ENCODE measurements at regions not wholly inside any gene's neighbourhood (a gene's known extent, or its start where the extent isn't known, plus 50 kb on each side); places are given as distances from the start of the nearest gene placed in this dataset.
"Not testable (repeated sequence)": the region's sequence is repeated elsewhere in the genome, so short reads cannot be mapped to it uniquely, and the experiment has no call there.

DNA sequence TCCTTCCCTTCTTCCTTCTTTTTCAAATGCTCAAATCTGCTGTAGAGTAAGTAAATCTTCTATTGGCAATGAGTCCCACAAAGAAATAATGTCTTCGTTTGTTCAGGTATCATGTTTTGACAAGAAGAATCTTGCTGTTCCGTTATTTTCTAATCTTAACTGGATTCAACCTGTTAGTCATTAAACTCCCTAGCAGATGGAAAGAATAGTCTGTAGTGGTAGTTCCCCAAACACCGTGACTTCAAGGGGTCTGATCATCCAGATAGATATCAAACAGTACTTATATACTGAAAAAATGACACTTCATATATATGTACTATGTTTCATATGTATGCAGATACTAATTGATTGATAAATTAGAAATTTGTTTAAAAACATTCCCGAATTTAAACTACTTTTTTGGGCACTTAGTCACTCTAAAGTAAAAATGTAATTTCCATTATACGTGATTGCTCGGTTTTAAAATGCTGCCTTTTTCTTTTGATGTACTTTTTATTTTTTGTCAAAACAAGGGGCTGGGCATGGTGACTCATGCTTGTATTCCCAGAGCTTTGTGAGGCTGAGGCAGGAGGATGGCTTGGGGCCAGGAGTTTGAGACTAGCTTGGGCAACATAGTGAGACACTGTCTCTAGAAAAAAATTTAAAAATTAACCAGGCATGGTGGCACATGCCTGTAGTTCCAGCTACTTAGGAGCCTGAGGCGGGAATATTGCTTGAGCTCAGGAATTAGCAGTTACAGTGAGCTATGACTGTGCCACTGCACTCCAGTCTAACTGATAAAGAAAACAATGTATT is 335.7 kb upstream of the SNX7 start:
- DNase-seq, result no peak

DNA sequence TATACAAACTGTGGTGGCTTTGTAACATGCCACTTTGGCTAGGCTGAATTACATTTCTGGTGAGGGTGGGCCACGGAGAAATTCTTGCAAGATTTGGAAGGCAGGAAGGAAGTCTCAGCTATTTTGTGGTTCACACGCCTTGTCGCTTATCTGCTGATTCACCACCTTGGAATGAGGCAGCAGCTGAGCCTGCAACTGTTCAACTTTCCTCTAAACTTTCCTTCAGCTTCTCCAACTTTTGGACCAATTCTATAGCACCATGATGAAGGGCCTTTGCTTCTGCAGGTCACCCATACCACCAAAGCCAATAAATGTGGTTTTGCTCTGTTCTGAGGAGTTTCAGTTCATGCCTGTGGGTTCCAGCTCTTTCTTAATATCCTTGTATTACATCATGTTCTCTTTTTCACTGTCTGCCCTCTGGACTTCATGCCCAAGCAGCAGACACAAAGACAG is 337.6 kb upstream of the SNX7 start:
- no peak for DNase-seq

DNA sequence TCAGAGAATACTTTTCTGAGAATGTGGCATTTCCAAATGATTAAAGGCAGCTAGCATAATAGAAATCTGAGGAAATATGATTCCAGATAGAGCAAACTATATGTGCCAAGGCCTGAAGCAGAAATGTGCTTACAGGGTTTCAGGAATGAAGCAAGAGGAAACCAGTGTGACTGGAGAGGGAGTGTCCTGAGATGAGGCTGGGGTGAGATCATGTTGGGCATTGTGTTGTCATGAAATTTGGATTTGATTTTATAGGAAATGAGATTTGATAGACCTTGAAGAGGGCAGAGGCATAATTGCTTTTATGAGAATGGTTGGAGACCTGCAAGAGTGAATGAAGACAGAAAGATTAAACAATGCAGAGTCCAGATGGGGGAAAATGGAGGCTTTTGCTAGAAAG is 338.1 kb upstream of the SNX7 start:
- no peak for DNase-seq

DNA sequence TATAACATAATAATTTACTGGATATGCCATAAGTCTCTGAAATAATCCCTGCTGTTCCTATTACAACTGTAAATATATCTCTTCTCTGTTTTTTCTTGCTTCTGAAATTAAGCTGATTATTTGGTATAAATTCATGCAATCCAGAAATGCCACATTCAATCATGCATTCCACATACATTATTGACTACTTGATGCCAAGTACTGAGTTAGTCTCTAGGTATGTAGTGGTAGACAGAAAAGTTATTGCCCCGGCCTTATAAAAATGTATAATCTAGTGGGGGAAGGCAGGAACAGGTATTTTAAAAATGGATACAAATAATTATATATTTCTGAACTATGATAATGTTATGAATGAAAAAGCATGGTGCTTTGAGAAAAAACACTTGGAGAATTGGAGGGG is 338.6 kb upstream of the SNX7 start:
- no peak for DNase-seq

DNA sequence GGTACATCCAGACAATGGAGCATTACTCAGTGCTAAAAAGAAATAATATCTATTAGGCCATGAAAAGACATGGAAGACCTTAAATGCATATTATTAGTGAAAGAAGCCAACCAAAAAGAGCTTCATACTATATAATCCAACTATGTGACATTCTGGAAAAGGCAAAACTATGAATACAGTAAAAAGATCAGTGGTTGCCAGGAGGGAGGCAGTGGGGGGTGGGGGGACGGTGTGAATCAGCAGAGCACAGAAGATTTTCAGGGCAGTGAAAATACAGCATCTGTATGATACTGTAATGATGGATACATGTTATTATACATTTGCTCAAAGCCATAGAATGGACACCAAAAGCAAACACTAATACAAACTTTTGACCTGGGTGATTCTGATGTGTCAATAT is 339.4 kb upstream of the SNX7 start:
- DNase-seq, result no peak

DNA sequence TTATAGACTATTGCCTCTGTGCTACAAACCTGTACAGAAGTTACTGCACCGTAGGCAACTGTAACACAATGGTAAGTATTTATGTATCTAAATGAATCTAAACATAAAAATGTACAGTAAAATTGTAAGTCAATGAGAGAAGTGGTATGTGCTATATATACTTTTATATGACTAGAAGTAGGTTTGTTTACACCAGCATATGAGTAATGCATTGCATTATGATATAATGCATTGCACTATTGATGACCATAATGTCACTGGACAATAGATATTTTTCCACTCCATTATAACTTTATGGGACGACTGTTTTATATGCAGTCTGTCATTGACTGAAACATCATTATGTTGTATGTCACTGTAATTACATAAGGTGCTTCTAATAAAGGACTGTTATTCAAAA is 340.3 kb upstream of the SNX7 start:
- DNase-seq, result no peak

DNA sequence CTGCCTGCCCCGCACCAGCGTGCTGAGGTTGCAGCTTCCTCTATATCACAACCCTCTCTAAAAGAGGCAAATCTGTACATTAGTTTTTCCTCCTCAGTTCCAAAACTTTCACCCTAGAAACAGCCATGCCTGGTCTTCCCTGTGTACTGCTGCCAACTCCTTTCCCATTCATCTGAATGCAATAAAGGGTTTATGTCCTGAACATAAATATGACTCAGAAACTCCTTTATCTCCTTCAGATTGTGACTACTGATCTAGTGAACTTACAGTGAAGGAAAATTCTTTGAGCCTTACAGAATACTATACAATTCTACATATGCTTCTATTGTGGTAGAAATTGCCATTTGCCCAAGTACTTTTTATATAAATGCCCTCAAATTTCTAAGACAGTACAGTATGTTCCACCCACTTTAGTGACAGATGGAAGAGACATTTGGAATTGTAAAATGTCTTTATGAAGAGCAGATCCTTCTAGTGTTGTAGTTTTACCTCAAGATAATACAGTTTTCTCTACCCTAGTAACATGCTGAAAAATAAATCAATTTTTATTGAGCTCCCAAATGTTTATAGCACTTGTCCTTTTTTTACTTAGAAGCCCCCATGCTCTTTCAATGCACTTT is 345.1 kb upstream of the SNX7 start:
- no peak for DNase-seq

DNA sequence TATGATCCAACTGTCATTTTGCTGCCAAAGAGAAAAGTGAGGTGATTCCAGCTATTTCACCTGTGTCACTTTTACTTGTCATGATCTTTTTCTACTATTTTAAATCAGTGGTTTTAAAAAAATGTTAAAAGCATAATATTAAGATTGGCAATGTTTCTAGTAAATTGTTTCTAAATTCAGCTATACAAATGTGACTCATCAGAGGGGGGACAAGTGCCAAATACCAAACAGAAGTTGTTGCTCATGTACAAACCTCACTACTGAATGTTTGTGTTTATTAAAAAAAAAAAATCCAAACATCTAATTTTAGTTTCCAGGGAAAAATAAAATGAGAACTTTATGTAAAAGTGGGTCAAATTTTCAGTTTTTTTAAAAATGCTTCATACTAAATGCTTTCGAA is 346.2 kb upstream of the SNX7 start:
- no peak for DNase-seq

DNA sequence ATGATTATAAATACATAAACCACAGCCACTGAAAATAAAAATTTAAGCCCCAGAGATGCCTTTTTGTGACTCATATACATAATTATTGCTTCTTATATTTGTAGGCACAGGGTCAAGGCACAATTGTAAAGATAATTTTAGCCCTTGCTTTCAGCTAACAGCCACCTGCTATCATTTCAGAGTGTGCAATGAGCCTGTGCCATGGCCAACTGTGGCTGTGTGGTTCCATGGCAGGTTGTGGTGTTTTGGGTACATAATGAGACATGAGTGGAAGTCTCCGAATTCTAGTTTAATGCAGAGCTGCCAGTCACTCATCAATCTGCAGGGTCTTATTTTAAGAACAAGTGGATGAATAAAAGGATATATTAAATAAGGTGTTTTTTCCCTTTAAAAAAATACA is 346.9 kb upstream of the SNX7 start:
- no peak for DNase-seq

DNA sequence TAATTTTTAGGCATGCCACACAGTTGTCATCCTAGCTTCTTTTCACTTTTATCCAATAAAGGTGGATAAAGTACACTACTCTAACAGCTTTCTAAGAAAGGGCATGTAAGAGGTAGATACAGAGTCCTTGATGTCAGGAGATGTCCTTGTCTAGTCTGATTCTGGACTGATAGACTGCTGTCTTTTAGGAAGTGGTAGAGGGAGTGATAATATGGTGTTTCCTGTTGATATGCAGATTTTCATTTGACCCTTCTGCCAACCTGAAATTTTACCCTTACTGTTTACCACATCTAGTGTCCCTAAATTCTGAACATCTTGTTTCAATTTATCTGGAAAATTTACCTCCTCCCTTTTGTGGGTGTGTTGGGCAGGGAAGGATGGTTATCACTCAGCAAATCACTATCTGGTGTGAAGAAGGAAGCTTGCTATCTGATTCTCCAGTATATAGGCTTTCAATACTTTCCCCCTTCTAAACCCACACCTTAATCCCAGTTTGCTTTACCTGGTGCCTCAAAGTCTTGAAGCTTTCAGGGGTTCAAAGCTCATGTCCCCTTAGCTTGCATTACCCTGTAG is 354.9 kb upstream of the SNX7 start:
- no peak for DNase-seq

DNA sequence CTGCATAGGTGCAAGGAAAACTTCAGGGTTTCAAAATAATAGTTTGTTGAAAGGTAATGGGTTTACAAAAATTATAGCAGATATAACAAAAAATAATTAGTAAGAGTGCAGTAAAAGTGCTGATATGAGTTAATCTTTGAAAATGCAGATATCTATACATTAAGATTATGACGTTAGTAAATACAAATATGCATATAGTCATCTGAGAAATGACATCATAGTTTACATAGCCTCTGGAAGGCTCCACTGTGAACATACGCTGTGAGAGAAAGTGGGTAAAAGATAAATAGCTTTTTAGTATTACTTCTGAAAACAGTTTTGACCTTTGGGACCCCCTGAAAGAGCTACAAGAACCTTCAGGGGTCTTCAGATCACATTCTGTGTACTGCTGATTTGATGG is 356.2 kb upstream of the SNX7 start:
- DNase-seq, result no peak

DNA sequence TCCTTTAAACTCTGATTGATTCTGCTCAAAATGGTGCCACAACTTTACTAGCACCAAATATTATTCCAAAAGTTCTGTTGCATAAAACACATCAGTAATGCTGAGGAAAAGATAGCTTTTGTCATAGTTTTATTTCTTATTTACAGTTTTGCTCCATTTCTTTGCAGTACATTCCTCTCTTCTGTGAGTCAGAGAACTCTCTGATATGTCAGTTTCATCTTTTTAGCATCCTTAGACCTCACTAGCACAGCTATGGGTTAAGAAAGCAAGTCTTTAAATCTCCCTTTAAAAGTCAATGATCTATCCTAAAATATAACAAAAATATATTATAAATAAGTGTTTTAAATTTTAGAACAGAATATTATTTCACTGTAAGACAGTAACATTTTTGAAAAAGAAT is 356.6 kb upstream of the SNX7 start:
- DNase-seq, result no peak

DNA sequence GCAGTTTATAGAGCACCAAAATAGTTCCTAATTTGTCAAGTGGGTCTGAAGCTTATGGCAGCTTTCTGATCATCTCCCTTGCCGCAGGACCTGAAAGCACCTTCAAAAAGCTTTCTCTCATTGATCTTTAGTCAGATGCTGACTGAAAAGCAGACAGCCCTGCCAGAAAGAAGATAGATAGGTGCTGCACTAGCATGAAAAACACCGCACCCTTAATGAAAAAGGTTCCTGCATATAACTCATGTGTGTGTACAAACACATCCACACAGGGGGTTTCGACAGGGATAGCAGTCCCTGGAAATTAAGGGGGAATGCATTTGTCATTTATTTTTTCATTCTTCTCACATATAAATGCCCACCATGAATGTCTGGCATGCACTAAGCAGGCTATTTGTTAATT is 361.7 kb upstream of the SNX7 start:
- DNase-seq, result no peak

DNA sequence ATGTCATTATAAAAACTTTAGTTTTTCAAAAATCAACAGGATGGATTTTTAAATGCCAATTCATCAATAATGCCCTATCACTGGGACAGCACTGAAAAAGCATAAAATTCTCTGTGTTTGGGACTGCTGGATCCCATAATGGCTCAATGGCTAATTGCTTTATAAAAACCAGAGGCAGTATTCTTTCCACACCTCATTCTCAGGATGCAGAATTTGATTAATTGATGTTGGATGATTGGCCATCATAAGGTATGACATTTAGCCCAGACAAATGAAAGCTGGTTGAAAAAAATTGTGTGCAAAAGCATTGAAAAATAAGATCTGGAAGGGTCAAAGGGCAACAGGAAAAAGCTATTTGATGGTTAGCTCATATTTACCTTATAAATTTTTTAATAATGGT is 362.2 kb upstream of the SNX7 start:
- DNase-seq, result no peak

DNA sequence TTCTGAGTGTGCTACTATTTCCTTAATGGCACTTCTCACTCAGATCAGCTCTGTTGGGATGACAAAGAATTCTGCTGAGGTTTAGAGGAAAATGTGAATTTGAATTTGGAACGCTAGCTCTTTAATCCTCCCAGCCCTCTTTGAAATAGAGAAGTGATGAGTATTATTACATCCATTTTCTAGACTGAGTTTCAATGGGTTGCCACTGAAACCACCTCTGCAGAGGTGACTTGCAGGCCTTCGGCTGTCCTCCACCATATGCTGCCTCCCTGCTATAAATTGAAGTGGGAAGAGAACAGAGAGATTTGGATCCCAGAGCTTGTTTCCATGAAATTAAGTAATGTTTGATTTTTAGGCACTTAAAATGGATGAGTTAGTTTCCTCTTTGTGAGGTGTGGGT is 363.2 kb upstream of the SNX7 start:
- no peak for DNase-seq

DNA sequence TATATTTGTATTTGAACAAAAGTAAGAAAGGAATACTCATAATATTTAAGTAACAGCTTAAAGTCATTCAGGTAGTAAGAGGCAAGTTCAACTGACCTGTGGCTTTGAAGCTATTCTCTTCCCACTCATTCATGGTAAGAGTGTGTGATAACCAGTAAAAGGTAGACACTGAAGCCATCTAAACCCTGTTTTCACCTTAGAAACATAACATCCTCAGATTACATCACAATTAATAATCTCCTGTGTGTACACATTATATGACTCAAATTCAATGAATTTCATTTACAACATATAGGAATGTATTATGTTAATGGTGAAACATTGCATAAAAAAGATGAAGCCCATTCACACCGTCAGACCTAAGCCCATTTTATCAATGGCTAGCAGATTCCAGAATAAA is 364.8 kb upstream of the SNX7 start:
- DNase-seq, result no peak

DNA sequence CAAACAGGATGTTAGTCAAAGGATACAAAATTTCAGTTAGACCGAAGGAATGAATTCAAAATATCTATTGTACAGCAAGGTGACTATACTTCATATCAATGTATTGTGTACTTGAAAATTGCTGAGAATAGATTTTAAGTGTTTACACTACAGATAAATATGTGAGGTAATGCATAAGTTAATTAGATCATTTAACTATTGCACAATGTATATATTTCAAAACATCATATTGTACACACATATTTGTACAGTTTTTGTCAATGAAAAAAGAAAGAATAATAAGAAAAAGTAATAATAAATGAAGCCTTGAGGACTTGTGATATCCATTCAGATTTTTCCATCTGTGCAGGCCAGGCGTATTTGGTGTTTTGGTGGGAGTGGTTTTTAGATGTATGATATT is 367.4 kb upstream of the SNX7 start:
- DNase-seq, result no peak

DNA sequence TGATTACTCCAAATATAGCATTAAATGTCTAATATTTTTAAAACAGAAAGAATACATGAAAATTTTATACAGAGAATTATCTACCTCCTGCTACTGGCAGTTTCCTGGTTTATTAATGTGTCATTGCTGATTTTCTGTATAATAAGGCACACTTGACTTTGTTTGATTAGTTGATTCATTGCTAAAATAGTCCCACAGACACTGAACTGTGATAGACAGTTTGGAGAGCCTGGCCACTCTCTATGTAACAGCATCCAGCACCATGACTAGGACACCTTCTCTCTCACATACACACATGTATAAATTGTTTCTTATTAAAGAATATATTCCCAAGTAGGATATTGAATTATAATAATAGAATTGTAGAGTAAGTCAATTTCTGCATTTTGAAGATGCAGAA is 368.5 kb upstream of the SNX7 start:
- DNase-seq, result no peak

DNA sequence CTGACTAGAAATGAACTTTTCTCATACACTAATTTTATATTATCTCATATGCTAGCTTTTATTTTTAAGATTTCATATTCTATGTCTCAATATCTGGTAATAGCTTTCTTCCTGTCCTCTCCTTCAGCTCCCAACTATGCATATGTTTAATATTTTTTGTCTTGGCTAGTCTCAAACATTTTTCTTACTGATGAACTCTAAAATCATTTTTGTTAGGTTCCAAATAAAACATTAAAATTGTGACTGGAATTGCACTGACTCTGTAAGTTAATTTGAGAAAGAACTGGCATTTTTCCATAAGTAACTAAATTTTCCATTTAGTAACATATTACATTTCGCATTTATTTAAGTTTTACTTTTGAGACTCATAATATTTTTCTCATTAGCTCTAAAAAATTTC is 368.5 kb upstream of the DPYD start:
- no peak for DNase-seq

DNA sequence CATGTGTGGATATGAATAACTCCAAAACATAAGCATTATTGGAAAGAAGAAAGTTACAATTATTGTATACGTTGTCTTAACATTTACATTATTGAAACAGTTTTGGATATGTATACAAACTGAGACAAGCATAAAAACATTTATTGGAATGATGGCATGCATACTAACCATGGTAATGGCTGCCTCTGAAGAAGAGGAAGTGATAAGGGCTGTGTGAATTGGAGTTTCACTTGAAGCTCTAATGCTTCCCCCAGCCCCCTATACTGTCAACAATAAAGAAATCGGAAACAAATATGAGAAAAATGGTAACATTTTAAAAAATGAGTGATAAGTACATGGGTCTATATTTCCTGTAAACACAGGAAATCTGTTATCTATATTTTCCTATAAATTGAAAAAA is 367.7 kb upstream of the DPYD start:
- no peak for DNase-seq

DNA sequence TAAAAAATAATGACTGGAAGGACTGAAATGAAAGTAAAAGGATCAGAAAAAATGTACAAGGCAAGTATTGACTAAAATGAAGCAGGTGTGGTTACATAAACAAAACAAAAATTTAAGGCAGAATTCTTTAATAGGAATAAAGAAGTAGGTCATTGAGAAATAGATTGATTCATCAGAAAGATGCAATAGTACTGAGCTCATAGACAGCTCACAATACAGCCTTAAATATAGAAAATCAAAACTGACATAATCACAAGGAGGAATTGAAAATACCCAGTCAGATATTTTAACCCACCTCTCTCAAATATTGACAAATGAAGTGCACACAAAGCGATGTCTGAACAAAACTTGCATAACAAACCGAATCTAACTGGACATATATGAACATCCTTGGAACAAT is 366.8 kb upstream of the DPYD start:
- DNase-seq, result no peak

DNA sequence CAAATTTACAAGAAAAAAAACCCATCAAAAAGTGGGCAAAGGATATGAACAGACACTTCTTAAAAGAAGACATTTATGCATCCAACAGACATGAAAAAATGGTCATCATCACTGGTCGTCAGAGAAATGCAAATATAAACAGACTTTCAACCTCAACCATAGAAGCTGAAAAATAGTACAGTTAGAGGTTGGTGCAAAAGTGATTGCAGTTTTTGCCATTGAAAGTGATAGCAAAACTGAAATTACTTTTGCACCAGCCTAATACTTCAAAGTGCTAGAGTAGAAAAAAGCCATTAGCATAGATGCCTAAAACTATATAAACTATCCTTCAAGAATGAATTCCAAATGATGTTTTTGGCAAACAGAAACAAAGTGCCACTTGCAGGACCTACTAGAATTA is 365.8 kb upstream of the DPYD start:
- no peak for DNase-seq

DNA sequence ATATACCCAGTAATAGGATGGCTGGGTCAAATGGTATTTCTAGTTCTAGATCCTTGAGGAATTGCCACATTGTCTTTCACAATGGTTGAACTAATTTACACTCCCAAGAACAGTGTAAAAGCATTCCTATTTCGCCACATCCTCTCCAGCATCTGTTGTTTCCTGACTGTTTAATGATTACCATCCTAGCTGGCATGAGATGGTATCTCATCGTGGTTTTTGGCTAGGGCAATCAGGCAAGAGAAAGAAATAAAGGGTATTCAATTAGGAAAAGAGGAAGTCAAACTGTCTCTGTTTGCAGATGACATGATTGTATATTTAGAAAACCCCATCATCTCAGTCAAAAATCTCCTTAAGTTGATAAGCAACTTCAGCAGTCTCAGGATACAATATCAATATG is 364.5 kb upstream of the DPYD start:
- not testable (repeated sequence) for DNase-seq

DNA sequence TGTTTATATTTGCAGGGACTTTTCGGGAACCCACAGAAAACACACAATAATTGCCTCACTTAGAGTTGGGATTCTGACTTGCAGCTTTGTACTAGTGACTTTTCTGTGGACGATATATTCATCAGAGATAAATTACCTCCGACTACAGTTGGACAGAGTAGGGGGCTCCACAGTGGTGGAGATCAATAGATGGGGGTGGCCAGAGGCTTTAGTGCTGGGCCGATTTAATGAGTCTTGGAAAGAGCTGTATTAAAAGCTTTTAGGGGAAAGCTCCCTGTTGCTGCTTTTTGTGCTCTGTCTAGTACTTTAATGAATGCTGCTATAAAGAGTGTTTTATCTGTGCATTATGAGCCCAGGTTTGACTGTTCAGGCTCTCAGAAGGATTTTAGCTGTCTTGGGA is 359.2 kb upstream of the DPYD start:
- DNase-seq, result no peak

DNA sequence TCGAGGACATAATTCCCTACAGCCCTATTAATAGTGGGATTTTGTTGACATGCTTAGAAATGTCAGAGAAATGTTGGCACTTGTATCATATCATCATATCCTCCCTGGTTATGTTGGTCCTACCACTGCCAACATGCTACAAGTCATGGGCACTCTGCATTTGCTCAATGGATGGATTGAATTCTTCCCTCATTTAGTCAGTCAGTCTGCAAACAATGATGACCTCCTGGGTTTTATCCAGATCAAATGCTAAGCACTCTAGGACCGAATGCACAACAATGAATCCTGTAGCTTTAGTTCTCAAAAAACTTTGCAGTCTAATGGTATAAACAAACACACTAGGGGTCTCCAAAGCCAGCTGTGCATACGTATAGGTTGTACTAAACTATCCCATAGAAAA is 357.2 kb upstream of the DPYD start:
- DNase-seq, result no peak

Data from NCI-H82 (cell line).